ENCODE measurements at regions not wholly inside any gene's neighbourhood (a gene's known extent, or its start where the extent isn't known, plus 50 kb on each side); places are given as distances from the start of the nearest gene placed in this dataset.

DNA sequence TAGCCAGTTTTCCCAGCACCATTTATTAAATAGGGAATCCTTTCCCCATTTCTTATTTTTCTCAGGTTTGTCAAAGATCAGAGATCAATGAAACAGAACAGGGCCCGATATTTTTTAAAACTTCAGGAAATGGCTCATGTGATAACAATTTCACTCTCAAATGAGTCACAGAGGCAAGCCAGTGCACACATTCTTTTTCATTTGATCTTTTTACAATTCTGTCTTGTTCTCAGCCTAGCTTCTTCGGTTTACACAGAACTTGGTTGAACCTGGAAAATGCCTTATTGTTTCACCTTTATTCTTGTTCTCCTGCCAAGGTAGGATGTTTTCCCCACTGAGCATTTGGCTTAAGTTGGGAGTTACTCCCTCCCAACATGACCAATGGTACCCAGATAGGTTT, 258.9 kb downstream of the COL12A1 start:
- TF ChIP-seq, protein P1, sequence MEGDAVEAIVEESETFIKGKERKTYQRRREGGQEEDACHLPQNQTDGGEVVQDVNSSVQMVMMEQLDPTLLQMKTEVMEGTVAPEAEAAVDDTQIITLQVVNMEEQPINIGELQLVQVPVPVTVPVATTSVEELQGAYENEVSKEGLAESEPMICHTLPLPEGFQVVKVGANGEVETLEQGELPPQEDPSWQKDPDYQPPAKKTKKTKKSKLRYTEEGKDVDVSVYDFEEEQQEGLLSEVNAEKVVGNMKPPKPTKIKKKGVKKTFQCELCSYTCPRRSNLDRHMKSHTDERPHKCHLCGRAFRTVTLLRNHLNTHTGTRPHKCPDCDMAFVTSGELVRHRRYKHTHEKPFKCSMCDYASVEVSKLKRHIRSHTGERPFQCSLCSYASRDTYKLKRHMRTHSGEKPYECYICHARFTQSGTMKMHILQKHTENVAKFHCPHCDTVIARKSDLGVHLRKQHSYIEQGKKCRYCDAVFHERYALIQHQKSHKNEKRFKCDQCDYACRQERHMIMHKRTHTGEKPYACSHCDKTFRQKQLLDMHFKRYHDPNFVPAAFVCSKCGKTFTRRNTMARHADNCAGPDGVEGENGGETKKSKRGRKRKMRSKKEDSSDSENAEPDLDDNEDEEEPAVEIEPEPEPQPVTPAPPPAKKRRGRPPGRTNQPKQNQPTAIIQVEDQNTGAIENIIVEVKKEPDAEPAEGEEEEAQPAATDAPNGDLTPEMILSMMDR (IDR thresholded peaks at IDR 0.05), result no peak
- TF ChIP-seq POLR2A (IDR thresholded peaks at IDR 0.05), result no peak
